H9 (cell line): ENCODE measurements at regions not wholly inside any gene's neighbourhood (a gene's known extent, or its start where the extent isn't known, plus 50 kb on each side); places are given as distances from the start of the nearest gene placed in this dataset.

Experiments
- DNase-seq: peaks from one replicate; pipeline ENCODE4 v3.0.0-alpha.2; 2017
- H2AFZ ChIP-seq: one replicate; pipeline ENCODE4 v1.6.1; 2013; ENCODE audit warnings: mild to moderate bottlenecking, low read length, control low read depth, moderate library complexity
- H2AK5ac ChIP-seq: 2 replicates; pipeline ENCODE4 v1.6.1; 2013; ENCODE audit warnings: low read length, control low read depth, mixed read lengths; ENCODE audit not compliant: insufficient read length
- H2BK120ac ChIP-seq: one replicate; pipeline ENCODE4 v1.6.1; 2013; ENCODE audit warnings: low read depth, mild to moderate bottlenecking, low read length, control low read depth, inconsistent platforms; ENCODE audit not compliant: poor library complexity, severe bottlenecking
- H2BK12ac ChIP-seq: 2 replicates; pipeline ENCODE4 v1.6.1; 2013; ENCODE audit warnings: low read length, control low read depth, mixed read lengths, low read depth; ENCODE audit not compliant: insufficient read length
- H2BK15ac ChIP-seq: 2 replicates; pipeline ENCODE4 v1.6.1; 2013; ENCODE audit warnings: low read depth, low read length, control low read depth
- H2BK20ac ChIP-seq: one replicate; pipeline ENCODE4 v1.6.1; 2013; ENCODE audit warnings: low read depth, mild to moderate bottlenecking, low read length, control low read depth, inconsistent platforms; ENCODE audit not compliant: poor library complexity, severe bottlenecking
- H2BK5ac ChIP-seq: 2 replicates; pipeline ENCODE4 v1.6.1; 2013; ENCODE audit warnings: low read length, control low read depth, mixed read lengths; ENCODE audit not compliant: insufficient read length
- H3K14ac ChIP-seq: 2 replicates; pipeline ENCODE4 v1.6.1; 2013; ENCODE audit warnings: low read length, control low read depth; ENCODE audit not compliant: insufficient read depth
- H3K18ac ChIP-seq: 2 replicates; pipeline ENCODE4 v1.6.1; 2013; ENCODE audit warnings: low read depth, mild to moderate bottlenecking, mixed read lengths, low read length, control low read depth; ENCODE audit not compliant: insufficient read length
- H3K23ac ChIP-seq: 2 replicates; pipeline ENCODE4 v1.6.1; 2013; ENCODE audit warnings: low read length, control low read depth, mixed read lengths, low read depth; ENCODE audit not compliant: insufficient read length
- H3K23me2 ChIP-seq: 2 replicates; pipeline ENCODE4 v1.6.1; 2013; ENCODE audit warnings: low read depth, mild to moderate bottlenecking, mixed read lengths, low read length, control low read depth; ENCODE audit not compliant: insufficient read length, poor library complexity, severe bottlenecking
- H3K27ac ChIP-seq: 2 replicates; pipeline ENCODE4 v1.5.1; 2013; ENCODE audit warnings: low read length, control low read depth, mixed read lengths, low read depth; ENCODE audit not compliant: insufficient read length
- H3K27me3 ChIP-seq: 2 replicates; pipeline ENCODE4 v1.6.1; 2013; ENCODE audit warnings: low read length, control low read depth, inconsistent platforms; ENCODE audit not compliant: insufficient read depth
- H3K4ac ChIP-seq: 2 replicates; pipeline ENCODE4 v1.6.1; 2013; ENCODE audit warnings: low read depth, mild to moderate bottlenecking, control low read depth, inconsistent platforms, low read length, moderate library complexity
- H3K4me1 ChIP-seq: 2 replicates; pipeline ENCODE4 v1.6.1; 2013; ENCODE audit warnings: low read length, control low read depth, inconsistent platforms; ENCODE audit not compliant: insufficient read depth
- H3K4me2 ChIP-seq: 2 replicates; pipeline ENCODE4 v1.6.1; 2013; ENCODE audit warnings: low read length, control low read depth, mixed read lengths; ENCODE audit not compliant: insufficient read length, insufficient read depth
- H3K56ac ChIP-seq: 2 replicates; pipeline ENCODE4 v1.6.1; 2013; ENCODE audit warnings: low read depth, mild to moderate bottlenecking, mixed read lengths, low read length, control low read depth; ENCODE audit not compliant: insufficient read length
- H3K79me1 ChIP-seq: 2 replicates; pipeline ENCODE4 v1.6.1; 2013; ENCODE audit warnings: low read depth, mild to moderate bottlenecking, moderate library complexity, low read length, control low read depth, inconsistent platforms; ENCODE audit not compliant: insufficient read depth, poor library complexity, severe bottlenecking
- H3K79me2 ChIP-seq: 2 replicates; pipeline ENCODE4 v1.6.1; 2013; ENCODE audit warnings: low read length, control low read depth, inconsistent platforms; ENCODE audit not compliant: insufficient read depth
- H3K9ac ChIP-seq: 2 replicates; pipeline ENCODE4 v1.6.1; 2013; ENCODE audit warnings: low read length, control low read depth, mixed read lengths; ENCODE audit not compliant: insufficient read length; ENCODE audit errors: extremely low read depth
- H3K9me3 ChIP-seq: one replicate; pipeline ENCODE4 v1.6.1; 2013; ENCODE audit warnings: low read depth, low read length, inconsistent platforms; ENCODE audit not compliant: control insufficient read depth
- H3T11ph ChIP-seq: one replicate; pipeline ENCODE4 v1.6.1; 2013; ENCODE audit warnings: mild to moderate bottlenecking, low read length, control low read depth, inconsistent platforms
- H4K20me1 ChIP-seq: one replicate; pipeline ENCODE4 v1.6.1; 2013; ENCODE audit not compliant: control insufficient read depth, insufficient read length, insufficient read depth
- H4K5ac ChIP-seq: 2 replicates; pipeline ENCODE4 v1.6.1; 2013; ENCODE audit warnings: low read depth, mild to moderate bottlenecking, mixed read lengths, low read length, control low read depth; ENCODE audit not compliant: insufficient read length
- H4K8ac ChIP-seq: replicated peaks from 2 replicates; pipeline ENCODE4 v1.6.1; 2013; ENCODE audit warnings: low read length, control low read depth, mixed read lengths, low read depth; ENCODE audit not compliant: insufficient read length
- H4K91ac ChIP-seq: 2 replicates; pipeline ENCODE4 v1.6.1; 2013; ENCODE audit warnings: low read depth, mild to moderate bottlenecking, moderate library complexity, mixed read lengths, low read length, control low read depth; ENCODE audit not compliant: insufficient read length
- H3K27ac Mint-ChIP-seq, 3 experiments: 2 replicates in 2 of 3; 3 replicates in 1 of 3; pipeline ENCODE4 v1.8.0; 2020 to 2021; ENCODE audit warnings: mixed read lengths in 3 of 3, mild to moderate bottlenecking in 1 of 3, moderate library complexity in 1 of 3
- H3K27me3 Mint-ChIP-seq: 2 replicates; pipeline ENCODE4 v1.8.0; 2021; ENCODE audit warnings: low read depth, mild to moderate bottlenecking, moderate library complexity, mixed read lengths
- H3K36me3 Mint-ChIP-seq, 3 experiments: 2 replicates in 2 of 3; 3 replicates in 1 of 3; pipeline ENCODE4 v1.8.0; 2020 to 2021; ENCODE audit warnings: low read depth in 3 of 3, mixed read lengths in 3 of 3; ENCODE audit not compliant: insufficient read depth in 1 of 3
- H3K4me1 Mint-ChIP-seq, 2 experiments: 2 replicates each; pipeline ENCODE4 v1.8.0; 2020; ENCODE audit warnings: mixed read lengths in 2 of 2
- H3K4me3 Mint-ChIP-seq, 2 experiments: 2 replicates in 1 of 2; 3 replicates in 1 of 2; pipeline ENCODE4 v1.8.0; 2020 to 2021; ENCODE audit warnings: mild to moderate bottlenecking in 2 of 2, mixed read lengths in 2 of 2, moderate library complexity in 1 of 2
- H3K9me3 Mint-ChIP-seq, 2 experiments: 2 replicates in 1 of 2; 3 replicates in 1 of 2; pipeline ENCODE4 v1.8.0; 2020; ENCODE audit warnings: mild to moderate bottlenecking in 2 of 2, mixed read lengths in 2 of 2, moderate library complexity in 1 of 2
- WGBS: extraction: QIAGEN DNeasy Blood & Tissue Kit; methylation state at CpG from one replicate; pipeline ENCODE4 v1.1.7; 2013; ENCODE audit warnings: missing lambda C conversion rate, low lambda C conversion rate, mixed read lengths; ENCODE audit not compliant: insufficient read length; ENCODE audit errors: extremely low coverage; 5-methylcytosine and 5-hydroxymethylcytosine counted together
- TF ChIP-seq, protein P1 (sequence below): fragments of 200-600 bp; sonication (generic); conservative IDR thresholded peaks from 3 replicates; pipeline ENCODE4 v1.8.0; 2021; ENCODE audit warnings: antibody characterized with exemption, mild to moderate bottlenecking

DNA sequence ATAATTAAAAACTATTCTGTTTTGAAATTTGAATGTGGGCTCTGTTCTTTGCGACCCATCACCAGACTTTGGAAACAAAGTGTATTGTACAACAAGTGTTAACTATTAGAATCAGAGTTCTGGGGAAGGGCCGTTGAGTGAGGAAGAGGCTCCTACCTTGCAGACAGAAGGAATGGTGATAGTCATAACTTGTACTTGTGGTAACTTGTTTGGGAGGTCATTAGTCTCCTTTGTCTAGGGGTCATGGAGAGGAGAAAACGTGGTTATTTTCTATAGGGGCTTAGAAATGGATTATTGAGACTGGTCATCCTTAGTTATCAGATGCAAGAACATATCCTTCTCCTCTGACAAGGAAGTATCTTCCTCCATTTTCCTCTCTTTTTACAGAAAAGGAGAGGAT lies 174.8 kb downstream of the BMP2 start:
- no peak overlapping the region for H2BK15ac ChIP-seq
- no peak overlapping the region for H3K18ac ChIP-seq
- Mint-ChIP-seq H3K9me3 (no peaks in the 10 kb centered on the region), H3K27me3 (no peaks in the 10 kb centered on the region), H3K4me3 (no peak overlapping the region), H3K27ac (no peak overlapping the region), H3K4me1 (peaks cover 2 to 6% of the 10 kb centered on the region in 2 experiments; a peak in 1 of 4 replicates), H3K36me3 (no peaks in the 10 kb centered on the region)
- no peak overlapping the region for H3K4me2 ChIP-seq
- H3K4ac ChIP-seq = no peak overlapping the region
- H3K23ac ChIP-seq = no peak overlapping the region
- no peaks in the 10 kb centered on the region for H3K9me3 ChIP-seq
- no peak overlapping the region for H4K8ac ChIP-seq
- DNase-seq = no peak
- WGBS = no CpG with 5 or more reads among the region's 3 CpGs
- no peaks in the 10 kb centered on the region for H3K79me2 ChIP-seq
- no peak overlapping the region for H2BK120ac ChIP-seq
- no peak overlapping the region for H3T11ph ChIP-seq
- no peak overlapping the region for H3K56ac ChIP-seq
- no peaks in the 10 kb centered on the region for H3K23me2 ChIP-seq
- no peak overlapping the region for H2BK5ac ChIP-seq
- no peak overlapping the region for H3K14ac ChIP-seq
- H2AFZ ChIP-seq = no peak overlapping the region
- no peaks in the 10 kb centered on the region for H3K79me1 ChIP-seq
- no peak overlapping the region for H3K27ac ChIP-seq
- no peak overlapping the region for H2BK20ac ChIP-seq
- H4K91ac ChIP-seq = no peak overlapping the region
- H4K5ac ChIP-seq = no peak overlapping the region
- H4K20me1 ChIP-seq = no peaks in the 10 kb centered on the region
- H2BK12ac ChIP-seq = no peak overlapping the region
- TF ChIP-seq, protein P1, sequence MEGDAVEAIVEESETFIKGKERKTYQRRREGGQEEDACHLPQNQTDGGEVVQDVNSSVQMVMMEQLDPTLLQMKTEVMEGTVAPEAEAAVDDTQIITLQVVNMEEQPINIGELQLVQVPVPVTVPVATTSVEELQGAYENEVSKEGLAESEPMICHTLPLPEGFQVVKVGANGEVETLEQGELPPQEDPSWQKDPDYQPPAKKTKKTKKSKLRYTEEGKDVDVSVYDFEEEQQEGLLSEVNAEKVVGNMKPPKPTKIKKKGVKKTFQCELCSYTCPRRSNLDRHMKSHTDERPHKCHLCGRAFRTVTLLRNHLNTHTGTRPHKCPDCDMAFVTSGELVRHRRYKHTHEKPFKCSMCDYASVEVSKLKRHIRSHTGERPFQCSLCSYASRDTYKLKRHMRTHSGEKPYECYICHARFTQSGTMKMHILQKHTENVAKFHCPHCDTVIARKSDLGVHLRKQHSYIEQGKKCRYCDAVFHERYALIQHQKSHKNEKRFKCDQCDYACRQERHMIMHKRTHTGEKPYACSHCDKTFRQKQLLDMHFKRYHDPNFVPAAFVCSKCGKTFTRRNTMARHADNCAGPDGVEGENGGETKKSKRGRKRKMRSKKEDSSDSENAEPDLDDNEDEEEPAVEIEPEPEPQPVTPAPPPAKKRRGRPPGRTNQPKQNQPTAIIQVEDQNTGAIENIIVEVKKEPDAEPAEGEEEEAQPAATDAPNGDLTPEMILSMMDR = no peak
- no peak overlapping the region for H3K9ac ChIP-seq
- no peaks in the 10 kb centered on the region for H3K4me1 ChIP-seq
- no peak overlapping the region for H2AK5ac ChIP-seq
- no peaks in the 10 kb centered on the region for H3K27me3 ChIP-seq
